ENCODE measurements at regions not wholly inside any gene's neighbourhood (a gene's known extent, or its start where the extent isn't known, plus 50 kb on each side); places are given as distances from the start of the nearest gene placed in this dataset.

DNA sequence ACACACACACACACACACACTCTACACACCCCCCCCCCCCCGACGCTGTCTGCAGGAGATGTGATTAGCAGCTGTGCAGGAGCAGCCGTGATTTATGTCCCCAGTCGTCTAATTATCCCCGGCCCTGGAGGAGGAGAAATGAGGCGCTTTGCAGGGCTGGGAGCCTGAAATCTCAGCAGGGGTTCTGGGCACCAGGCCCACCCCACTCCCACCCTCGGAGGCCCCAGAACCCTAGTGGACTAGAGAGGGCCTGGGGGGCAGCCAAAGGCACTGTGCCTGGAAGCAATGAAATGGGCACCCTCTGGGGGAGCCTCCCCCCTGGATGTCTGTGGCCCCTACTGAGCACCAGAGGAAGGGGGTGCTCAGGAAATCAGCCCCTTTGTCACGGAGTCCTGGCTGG lies 134.2 kb upstream of the CIBAR2 start:
- no peak overlapping the region for H3K4me3 ChIP-seq (replicated peaks in 1 of 3)
- H3K27ac ChIP-seq = no peak overlapping the region
- TF ChIP-seq POLR2A (IDR thresholded peaks at IDR 0.05) = no peak
- TF ChIP-seq, protein P1, sequence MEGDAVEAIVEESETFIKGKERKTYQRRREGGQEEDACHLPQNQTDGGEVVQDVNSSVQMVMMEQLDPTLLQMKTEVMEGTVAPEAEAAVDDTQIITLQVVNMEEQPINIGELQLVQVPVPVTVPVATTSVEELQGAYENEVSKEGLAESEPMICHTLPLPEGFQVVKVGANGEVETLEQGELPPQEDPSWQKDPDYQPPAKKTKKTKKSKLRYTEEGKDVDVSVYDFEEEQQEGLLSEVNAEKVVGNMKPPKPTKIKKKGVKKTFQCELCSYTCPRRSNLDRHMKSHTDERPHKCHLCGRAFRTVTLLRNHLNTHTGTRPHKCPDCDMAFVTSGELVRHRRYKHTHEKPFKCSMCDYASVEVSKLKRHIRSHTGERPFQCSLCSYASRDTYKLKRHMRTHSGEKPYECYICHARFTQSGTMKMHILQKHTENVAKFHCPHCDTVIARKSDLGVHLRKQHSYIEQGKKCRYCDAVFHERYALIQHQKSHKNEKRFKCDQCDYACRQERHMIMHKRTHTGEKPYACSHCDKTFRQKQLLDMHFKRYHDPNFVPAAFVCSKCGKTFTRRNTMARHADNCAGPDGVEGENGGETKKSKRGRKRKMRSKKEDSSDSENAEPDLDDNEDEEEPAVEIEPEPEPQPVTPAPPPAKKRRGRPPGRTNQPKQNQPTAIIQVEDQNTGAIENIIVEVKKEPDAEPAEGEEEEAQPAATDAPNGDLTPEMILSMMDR (IDR thresholded peaks at IDR 0.05) = no peak
- intact Hi-C loops (cut with DNase I) = no loop called here
- no peaks in the 10 kb centered on the region for H3K4me1 ChIP-seq
- H3K9me3 ChIP-seq = no peaks in the 10 kb centered on the region
- no peak for DNase-seq
- 45 to 68% methylated on average over 7 to 8 of the region's 8 CpGs for WGBS, 2 donors
- no peaks in the 10 kb centered on the region for H3K27me3 ChIP-seq
- no peaks in the 10 kb centered on the region for H3K36me3 ChIP-seq

DNA sequence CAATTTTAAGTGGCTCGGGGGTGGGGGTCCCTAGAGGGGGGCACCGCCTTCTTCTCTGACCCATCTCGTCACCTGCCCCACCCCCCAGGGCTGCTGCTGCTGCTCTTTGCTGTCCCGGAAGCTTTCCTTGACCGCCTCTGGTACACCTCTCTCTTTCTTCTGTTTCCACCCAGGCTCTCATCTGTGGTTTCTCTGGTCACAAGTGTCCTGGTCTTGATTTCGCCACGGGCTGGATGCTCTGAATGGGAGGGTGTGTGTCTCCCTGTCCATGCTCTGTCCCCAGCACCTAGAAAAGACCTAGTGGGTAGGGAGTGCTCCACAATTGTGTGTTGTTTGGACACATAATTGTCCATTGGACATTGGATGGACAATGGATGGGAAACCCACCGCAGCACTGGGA lies 134.7 kb upstream of the CIBAR2 start:
- TF ChIP-seq, protein P1 (IDR thresholded peaks at IDR 0.05) = no peak
- TF ChIP-seq POLR2A (IDR thresholded peaks at IDR 0.05) = no peak
- intact Hi-C loops (cut with DNase I) = no loop called here
- no peak for DNase-seq
- Histone ChIP-seq H3K9me3 (no peaks in the 10 kb centered on the region), H3K4me1 (no peaks in the 10 kb centered on the region), H3K27ac (no peak overlapping the region), H3K36me3 (no peaks in the 10 kb centered on the region), H3K27me3 (no peaks in the 10 kb centered on the region), H3K4me3 (replicated peaks in 1 of 3) (no peak overlapping the region)
- 78 to 86% methylated on average over 8 of the region's 8 CpGs for WGBS, 2 donors

DNA sequence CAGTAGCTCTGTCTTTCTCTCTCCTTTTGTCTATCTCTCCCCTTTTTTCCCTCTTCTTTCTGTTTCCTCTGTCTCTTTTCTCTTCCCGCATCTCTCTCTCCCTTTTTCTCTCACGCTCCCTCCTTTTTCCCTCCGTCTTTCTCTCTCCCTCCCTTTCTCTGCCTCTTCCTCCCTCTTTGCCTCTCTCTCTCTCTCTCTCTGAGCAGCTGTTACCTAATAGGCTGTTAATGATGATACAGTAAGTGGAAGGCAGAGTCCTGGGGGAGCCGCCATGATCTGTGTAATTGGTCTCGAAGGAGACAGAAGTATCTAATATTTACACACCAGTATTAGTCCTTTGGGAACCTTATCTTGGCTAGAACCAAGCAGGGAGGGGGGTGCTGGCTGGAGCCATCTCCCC lies 136.1 kb upstream of the CIBAR2 start:
- Histone ChIP-seq H3K4me1 (no peaks in the 10 kb centered on the region), H3K9me3 (no peaks in the 10 kb centered on the region), H3K36me3 (no peaks in the 10 kb centered on the region), H3K4me3 (replicated peaks in 1 of 3) (no peak overlapping the region), H3K27me3 (no peaks in the 10 kb centered on the region), H3K27ac (no peak overlapping the region)
- WGBS, 2 donors = 90 to 93% methylated on average over 5 of the region's 5 CpGs
- TF ChIP-seq POLR2A (IDR thresholded peaks at IDR 0.05) = no peak
- TF ChIP-seq, protein P1 (IDR thresholded peaks at IDR 0.05) = no peak
- DNase-seq = no peak
- intact Hi-C loops (cut with DNase I) = no loop called here

DNA sequence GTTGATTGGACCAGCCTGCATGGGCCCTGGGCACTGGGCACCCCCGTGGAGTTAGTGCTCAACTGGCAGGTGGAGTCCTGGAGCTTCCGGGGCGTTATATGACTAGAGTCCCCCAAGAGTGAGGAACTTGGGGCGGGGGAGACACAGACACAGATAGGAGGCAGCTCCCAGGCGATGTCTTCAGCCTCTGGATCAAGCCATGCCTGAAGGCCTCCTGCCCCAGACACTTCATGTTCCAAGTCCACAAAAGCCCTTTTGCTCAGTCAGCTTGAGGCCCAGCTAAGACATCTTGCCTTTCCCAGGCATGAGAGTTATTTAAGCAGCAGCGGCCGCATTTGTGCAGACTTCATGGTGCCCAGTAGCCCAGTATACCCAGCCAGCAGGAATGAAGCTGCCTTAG lies 136.6 kb upstream of the CIBAR2 start:
- no peaks in the 10 kb centered on the region for H3K4me1 ChIP-seq
- no peak overlapping the region for H3K27ac ChIP-seq
- no peak for DNase-seq
- intact Hi-C loops (cut with DNase I) = no loop called here
- no peaks in the 10 kb centered on the region for H3K36me3 ChIP-seq
- WGBS, 2 donors = 89 to 96% methylated on average over 3 to 7 of the region's 7 CpGs
- no peaks in the 10 kb centered on the region for H3K9me3 ChIP-seq
- TF ChIP-seq, protein P1 (IDR thresholded peaks at IDR 0.05) = no peak
- H3K4me3 ChIP-seq (replicated peaks in 1 of 3) = no peak overlapping the region
- no peaks in the 10 kb centered on the region for H3K27me3 ChIP-seq

DNA sequence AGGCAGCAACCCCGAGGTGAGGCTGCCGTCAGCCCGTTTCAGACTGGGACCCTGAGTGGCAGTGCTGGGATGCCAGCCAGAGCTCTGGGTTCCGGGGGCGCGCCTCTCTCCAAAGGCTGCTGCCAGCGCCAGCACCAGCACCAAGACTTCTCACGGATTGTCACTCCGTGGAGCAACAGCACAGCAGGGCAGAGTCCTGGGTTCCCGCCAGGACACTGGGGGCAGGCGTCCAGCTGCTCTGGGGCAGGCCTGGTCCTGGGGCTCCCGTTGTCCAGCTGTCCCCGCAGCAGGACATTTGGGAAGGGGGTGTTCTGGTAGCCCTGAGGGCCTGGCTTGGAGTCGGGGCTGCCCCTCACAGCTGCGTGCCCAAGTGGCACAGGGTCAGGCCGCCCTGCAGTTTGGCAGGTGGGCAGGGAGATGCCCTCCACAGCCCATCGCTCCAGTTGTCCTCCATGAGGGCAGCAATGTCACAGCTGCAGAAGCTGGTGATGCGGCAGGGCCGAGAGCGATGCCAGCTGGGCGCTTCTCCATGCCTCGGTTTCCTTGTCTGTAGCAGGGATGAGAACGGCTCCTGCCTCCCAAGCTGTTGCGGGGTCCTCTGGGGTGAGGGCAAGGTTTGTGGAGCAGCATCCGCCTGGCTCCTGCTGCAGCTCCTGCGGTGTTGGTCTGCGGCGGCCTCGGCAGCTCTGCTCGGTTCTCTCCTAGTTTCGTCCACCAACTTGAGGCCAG lies 137.3 kb upstream of the CIBAR2 start:
- Histone ChIP-seq H3K27ac (no peak overlapping the region), H3K4me3 (replicated peaks in 1 of 3) (no peak overlapping the region), H3K9me3 (no peaks in the 10 kb centered on the region), H3K27me3 (no peaks in the 10 kb centered on the region), H3K4me1 (no peaks in the 10 kb centered on the region), H3K36me3 (no peaks in the 10 kb centered on the region)
- WGBS, 2 donors = 91% methylated on average over 20 to 21 of the region's 31 CpGs
- intact Hi-C loops (cut with DNase I) = no loop called here
- DNase-seq = no peak
- TF ChIP-seq, protein P1 (IDR thresholded peaks at IDR 0.05) = no peak
- TF ChIP-seq POLR2A (IDR thresholded peaks at IDR 0.05) = no peak

All from thyroid gland (tissue), 4 donors.